H1 (cell line): ENCODE measurements at regions not wholly inside any gene's neighbourhood (a gene's known extent, or its start where the extent isn't known, plus 50 kb on each side); places are given as distances from the start of the nearest gene placed in this dataset.

Source experiments
- CTCF ChIP-seq, 3 experiments: IDR thresholded peaks; 1 replicate in 2 of 3; 2 replicates in 1 of 3; pipeline versions ENCODE4 v1.5.1 to v1.6.1; 2011; ENCODE audit warnings: low read length in 3 of 3, mild to moderate bottlenecking in 3 of 3, inconsistent platforms in 2 of 3, low read depth in 1 of 3, moderate library complexity in 1 of 3; ENCODE audit not compliant: insufficient read depth in 1 of 3; ENCODE audit errors: control extremely low read depth in 1 of 3
- GABPA ChIP-seq: IDR thresholded peaks from 2 replicates; pipeline ENCODE4 v1.6.1; 2011; ENCODE audit warnings: mild to moderate bottlenecking, low read length, moderate library complexity, borderline replicate concordance; ENCODE audit not compliant: insufficient read depth
- KDM5A ChIP-seq: fragments of 200-600 bp; IDR thresholded peaks from 2 replicates; pipeline ENCODE4 v1.7.1; 2012; ENCODE audit warnings: mild to moderate bottlenecking, low read length, inconsistent platforms, mixed read lengths
- NANOG ChIP-seq: IDR thresholded peaks from 2 replicates; pipeline ENCODE4 v1.6.1; 2011; ENCODE audit warnings: low read length, low read depth, mild to moderate bottlenecking, inconsistent platforms; ENCODE audit not compliant: insufficient read depth, poor library complexity, severe bottlenecking
- TAF1 ChIP-seq: IDR thresholded peaks from 2 replicates; pipeline ENCODE4 v1.6.1; 2011; ENCODE audit warnings: mild to moderate bottlenecking, low read depth, low read length

- no peak for TF ChIP-seq CTCF (IDR thresholded peaks at IDR 0.05; ENCODE audit: control extremely low read depth in 1 of 3, insufficient read depth in 1 of 3, low read depth in 1 of 3, low read length in 3 of 3)
- TF ChIP-seq NANOG, result no peak
- no peak for TF ChIP-seq TAF1
- no peak for TF ChIP-seq GABPA
- no peak for TF ChIP-seq KDM5A
Measured at GRCh38 chr3:148464246-148464645, 233.5 kb upstream of the AGTR1 start (continued).
